Colonic mucosa (tissue), 4 donors: ENCODE measurements at regions not wholly inside any gene's neighbourhood (a gene's known extent, or its start where the extent isn't known, plus 50 kb on each side); places are given as distances from the start of the nearest gene placed in this dataset.

Experiments
- DNase-seq: peaks from one replicate; pipeline ENCODE4 v3.0.0-alpha.2; 2020
- H3K27ac ChIP-seq: fragments of 200-600 bp; one replicate; pipeline ENCODE4 v1.8.0; 2021
- H3K27me3 ChIP-seq: fragments of 200-600 bp; one replicate; pipeline ENCODE4 v1.8.0; 2021
- H3K36me3 ChIP-seq: fragments of 200-600 bp; one replicate; pipeline ENCODE4 v1.8.0; 2021
- H3K4me1 ChIP-seq: fragments of 200-600 bp; one replicate; pipeline ENCODE4 v1.8.0; 2021; ENCODE audit warnings: mild to moderate bottlenecking
- H3K4me3 ChIP-seq: fragments of 200-600 bp; one replicate; pipeline ENCODE4 v1.8.0; 2021
- H3K9ac ChIP-seq, 2 donors: one replicate each; pipeline ENCODE4 v1.7.0; 2013; ENCODE audit warnings: control low read depth in 2 of 2, low read depth in 2 of 2, low read length in 2 of 2
- H3K9me3 ChIP-seq: fragments of 200-600 bp; one replicate; pipeline ENCODE4 v1.8.0; 2021
- CTCF ChIP-seq: fragments of 200-600 bp; IDR thresholded peaks from one replicate; pipeline ENCODE4 v1.8.0; 2022; ENCODE audit warnings: antibody characterized with exemption, mild to moderate bottlenecking
- intact Hi-C: fragments of 100-400 bp; cut with DNase I; formaldehyde crosslinking; loops from one replicate; pipeline ENCODE4 v1.14.1; 2022
- donor health status: healthy.
- donor health status: DM: no; HTN: no; CAD: no.
- donor health status: DM: no; HTN: no; CAD: no.

GRCh38 chr9:3700772-3701171 lies 175.0 kb upstream of the RFX3 start:
- Histone ChIP-seq H3K27ac (no peak overlapping the region), H3K4me3 (no peak overlapping the region), H3K27me3 (no peaks in the 10 kb centered on the region), H3K36me3 (no peaks in the 10 kb centered on the region), H3K9me3 (no peaks in the 10 kb centered on the region), H3K4me1 (no peaks in the 10 kb centered on the region), H3K9ac (no peak overlapping the region)
- DNase-seq: no peak
- TF ChIP-seq CTCF: no peak
- intact Hi-C loops: no loop called here

DNA sequence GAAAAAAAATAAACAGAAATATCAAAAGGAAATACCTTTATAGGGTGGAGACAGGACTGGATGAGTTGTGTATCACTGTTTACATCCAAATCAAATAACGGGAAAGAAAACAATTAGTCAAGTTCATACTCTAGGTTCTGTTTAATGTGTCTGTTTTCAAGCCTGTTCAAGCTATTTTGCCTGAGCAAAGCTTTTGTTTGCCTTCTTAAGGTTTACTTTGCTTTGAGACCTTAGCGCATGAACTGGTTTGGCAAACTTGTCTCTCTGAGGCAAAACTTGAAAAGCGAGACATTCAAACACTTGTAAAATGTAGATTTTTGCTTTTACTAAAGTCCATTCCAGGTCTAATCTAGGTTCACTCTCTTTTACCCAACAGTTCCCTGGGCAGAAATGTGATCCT lies 174.1 kb upstream of the RFX3 start:
- no peaks in the 10 kb centered on the region for H3K36me3 ChIP-seq
- H3K27ac ChIP-seq: no peak overlapping the region
- H3K4me1 ChIP-seq: no peaks in the 10 kb centered on the region
- H3K4me3 ChIP-seq: no peak overlapping the region
- no peak for DNase-seq
- no peak overlapping the region for H3K9ac ChIP-seq
- H3K27me3 ChIP-seq: no peaks in the 10 kb centered on the region
- intact Hi-C loops: no loop called here
- H3K9me3 ChIP-seq: no peaks in the 10 kb centered on the region
- TF ChIP-seq CTCF: no peak

DNA sequence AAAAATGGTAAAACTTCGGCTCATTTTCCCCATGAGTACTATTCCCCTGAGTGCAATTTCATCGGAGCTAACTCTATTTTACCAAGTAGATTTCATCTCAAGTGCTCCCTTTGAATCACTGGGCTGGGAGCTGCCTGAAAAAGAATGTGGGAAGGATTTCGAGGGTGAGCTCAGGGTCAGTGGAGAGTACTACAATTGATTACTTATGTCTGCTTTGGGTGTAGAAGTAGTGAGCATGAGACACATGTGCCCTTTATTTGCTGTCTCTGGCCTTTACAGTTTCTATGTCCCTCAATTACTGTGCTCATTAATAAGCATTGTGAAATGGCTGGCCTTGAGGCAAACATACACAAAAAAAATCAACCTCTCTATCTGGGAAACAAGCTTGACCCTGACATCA lies 172.7 kb upstream of the RFX3 start:
- no peak for DNase-seq
- no peaks in the 10 kb centered on the region for H3K4me1 ChIP-seq
- H3K9ac ChIP-seq: no peak overlapping the region
- TF ChIP-seq CTCF: no peak
- no peaks in the 10 kb centered on the region for H3K36me3 ChIP-seq
- intact Hi-C loops: no loop called here
- H3K27me3 ChIP-seq: no peaks in the 10 kb centered on the region
- H3K4me3 ChIP-seq: no peak overlapping the region
- H3K9me3 ChIP-seq: no peaks in the 10 kb centered on the region
- H3K27ac ChIP-seq: no peak overlapping the region

GRCh38 chr9:3698076-3698475 lies 172.3 kb upstream of the RFX3 start:
- Histone ChIP-seq H3K4me3 (no peak overlapping the region), H3K9ac (no peak overlapping the region), H3K36me3 (no peaks in the 10 kb centered on the region), H3K4me1 (no peaks in the 10 kb centered on the region), H3K27ac (no peak overlapping the region), H3K27me3 (no peaks in the 10 kb centered on the region), H3K9me3 (no peaks in the 10 kb centered on the region)
- intact Hi-C loops: no loop called here
- no peak for DNase-seq
- no peak for TF ChIP-seq CTCF

GRCh38 chr9:3696368-3696767 lies 170.6 kb upstream of the RFX3 start:
- intact Hi-C loops: no loop called here
- H3K36me3 ChIP-seq: no peaks in the 10 kb centered on the region
- no peaks in the 10 kb centered on the region for H3K4me1 ChIP-seq
- no peak for TF ChIP-seq CTCF
- no peaks in the 10 kb centered on the region for H3K9me3 ChIP-seq
- no peak overlapping the region for H3K27ac ChIP-seq
- DNase-seq: no peak
- H3K4me3 ChIP-seq: no peak overlapping the region
- no peak overlapping the region for H3K9ac ChIP-seq
- no peaks in the 10 kb centered on the region for H3K27me3 ChIP-seq

DNA sequence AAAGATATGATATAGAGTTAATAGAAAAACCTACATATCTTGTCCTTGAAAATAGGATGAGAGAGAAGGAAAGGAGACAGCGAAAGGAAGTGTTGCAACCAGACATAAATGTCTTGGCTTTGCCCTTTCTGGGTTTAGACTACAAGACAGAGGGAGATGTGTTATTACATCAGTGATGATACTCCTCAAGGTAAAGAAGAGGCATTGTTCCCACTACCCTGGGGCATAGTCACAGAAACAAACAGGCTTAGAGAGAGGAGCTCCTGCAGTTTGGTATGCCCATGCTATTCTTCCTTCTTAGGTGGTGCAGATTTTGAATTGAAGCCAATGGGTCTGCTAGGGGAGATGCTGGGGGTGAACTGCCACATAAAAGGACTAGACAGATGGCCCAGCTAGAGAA lies 166.8 kb upstream of the RFX3 start:
- H3K4me3 ChIP-seq: no peak overlapping the region
- intact Hi-C loops: no loop called here
- no peak for TF ChIP-seq CTCF
- no peak overlapping the region for H3K27ac ChIP-seq
- no peaks in the 10 kb centered on the region for H3K36me3 ChIP-seq
- DNase-seq: no peak
- no peak overlapping the region for H3K9ac ChIP-seq
- H3K9me3 ChIP-seq: no peaks in the 10 kb centered on the region
- H3K27me3 ChIP-seq: no peaks in the 10 kb centered on the region
- H3K4me1 ChIP-seq: no peaks in the 10 kb centered on the region
